SU-DHL-6 (cell line): ENCODE measurements at regions not wholly inside any gene's neighbourhood (a gene's known extent, or its start where the extent isn't known, plus 50 kb on each side); places are given as distances from the start of the nearest gene placed in this dataset.

Experiments used
- EZH2phosphoT487 ChIP-seq: fragments of 200-600 bp; sonication (generic), shearing (Covaris generic); conservative IDR thresholded peaks from 2 replicates; pipeline ENCODE4 v1.6.1; 2018; ENCODE audit warnings: mild to moderate bottlenecking, antibody characterized with exemption, low read length, moderate library complexity, mixed read lengths
- TF ChIP-seq, protein P1 (sequence below): fragments of 200-600 bp; sonication (generic); IDR thresholded peaks from one replicate; pipeline ENCODE4 v1.5.1; 2017; ENCODE audit warnings: antibody characterized with exemption, mild to moderate bottlenecking, low read length, moderate library complexity; ENCODE audit not compliant: insufficient read depth, poor library complexity, severe bottlenecking

DNA sequence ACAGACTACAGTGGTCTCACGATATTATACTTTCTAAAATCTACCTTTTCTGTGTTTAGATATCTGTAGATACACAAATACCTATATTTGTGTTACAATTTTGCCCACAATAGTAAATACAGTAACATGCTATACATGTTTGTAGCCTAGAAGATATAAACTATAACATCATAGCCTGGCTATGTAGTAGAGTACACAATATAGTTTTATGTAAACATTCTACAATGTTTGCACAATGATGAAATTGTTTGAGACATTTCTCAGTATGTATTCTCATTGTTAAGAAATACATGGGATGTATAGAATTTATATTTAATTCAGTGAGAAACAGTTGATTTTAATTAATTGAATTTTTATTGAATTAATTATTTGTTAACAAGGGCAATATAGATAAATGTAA, 1367.0 kb downstream of the OTOL1 start:
- TF ChIP-seq, protein P1, sequence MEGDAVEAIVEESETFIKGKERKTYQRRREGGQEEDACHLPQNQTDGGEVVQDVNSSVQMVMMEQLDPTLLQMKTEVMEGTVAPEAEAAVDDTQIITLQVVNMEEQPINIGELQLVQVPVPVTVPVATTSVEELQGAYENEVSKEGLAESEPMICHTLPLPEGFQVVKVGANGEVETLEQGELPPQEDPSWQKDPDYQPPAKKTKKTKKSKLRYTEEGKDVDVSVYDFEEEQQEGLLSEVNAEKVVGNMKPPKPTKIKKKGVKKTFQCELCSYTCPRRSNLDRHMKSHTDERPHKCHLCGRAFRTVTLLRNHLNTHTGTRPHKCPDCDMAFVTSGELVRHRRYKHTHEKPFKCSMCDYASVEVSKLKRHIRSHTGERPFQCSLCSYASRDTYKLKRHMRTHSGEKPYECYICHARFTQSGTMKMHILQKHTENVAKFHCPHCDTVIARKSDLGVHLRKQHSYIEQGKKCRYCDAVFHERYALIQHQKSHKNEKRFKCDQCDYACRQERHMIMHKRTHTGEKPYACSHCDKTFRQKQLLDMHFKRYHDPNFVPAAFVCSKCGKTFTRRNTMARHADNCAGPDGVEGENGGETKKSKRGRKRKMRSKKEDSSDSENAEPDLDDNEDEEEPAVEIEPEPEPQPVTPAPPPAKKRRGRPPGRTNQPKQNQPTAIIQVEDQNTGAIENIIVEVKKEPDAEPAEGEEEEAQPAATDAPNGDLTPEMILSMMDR, result no peak
- no peak for TF ChIP-seq EZH2phosphoT487
